ENCODE measurements at regions not wholly inside any gene's neighbourhood (a gene's known extent, or its start where the extent isn't known, plus 50 kb on each side); places are given as distances from the start of the nearest gene placed in this dataset.

GRCh38 chr15:37824717-37825382 lies 109.6 kb upstream of the TMCO5A start:
- no peaks in the 10 kb centered on the region for H3K36me3 ChIP-seq (ENCODE audit: control insufficient read depth, insufficient read depth, low read length)
- H3K27me3 ChIP-seq (replicated peaks; ENCODE audit: control insufficient read depth, insufficient read depth, low read length): no peaks in the 10 kb centered on the region
- TF ChIP-seq CTCF (IDR thresholded peaks at IDR 0.05; ENCODE audit: insufficient read depth, low read length, poor library complexity, severe bottlenecking): no peak
- no peak overlapping the region for H3K4me3 ChIP-seq (replicated peaks; ENCODE audit: low read depth, low read length)
- DNase-seq (ENCODE audit: extremely low read depth, insufficient read length): no peak

DNA sequence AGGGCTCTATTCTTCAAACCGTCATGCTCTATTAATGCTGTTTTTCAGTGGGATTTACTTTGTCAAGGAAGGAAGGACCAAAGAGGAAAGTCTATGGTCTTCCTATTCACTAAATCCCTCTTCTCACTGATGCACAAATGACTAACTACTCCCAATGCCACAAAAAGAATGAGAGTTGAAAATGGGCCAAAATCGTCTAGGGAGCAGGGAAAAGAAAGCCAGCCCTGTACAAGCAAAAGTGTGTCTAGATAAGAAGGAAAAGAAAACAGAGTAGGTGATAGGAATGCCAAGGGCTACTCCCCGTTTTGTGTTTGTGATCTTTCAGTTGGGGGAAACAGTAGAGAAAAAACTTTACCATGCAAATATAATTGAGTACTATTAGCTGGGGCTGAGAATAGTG lies 97.2 kb upstream of the TMCO5A start:
- no peak for DNase-seq (ENCODE audit: extremely low read depth, insufficient read length)
- TF ChIP-seq CTCF (IDR thresholded peaks at IDR 0.05; ENCODE audit: insufficient read depth, low read length, poor library complexity, severe bottlenecking): no peak
- no peaks in the 10 kb centered on the region for H3K27me3 ChIP-seq (replicated peaks; ENCODE audit: control insufficient read depth, insufficient read depth, low read length)
- H3K4me3 ChIP-seq (replicated peaks; ENCODE audit: low read depth, low read length): no peak overlapping the region
- H3K36me3 ChIP-seq (ENCODE audit: control insufficient read depth, insufficient read depth, low read length): no peaks in the 10 kb centered on the region

DNA sequence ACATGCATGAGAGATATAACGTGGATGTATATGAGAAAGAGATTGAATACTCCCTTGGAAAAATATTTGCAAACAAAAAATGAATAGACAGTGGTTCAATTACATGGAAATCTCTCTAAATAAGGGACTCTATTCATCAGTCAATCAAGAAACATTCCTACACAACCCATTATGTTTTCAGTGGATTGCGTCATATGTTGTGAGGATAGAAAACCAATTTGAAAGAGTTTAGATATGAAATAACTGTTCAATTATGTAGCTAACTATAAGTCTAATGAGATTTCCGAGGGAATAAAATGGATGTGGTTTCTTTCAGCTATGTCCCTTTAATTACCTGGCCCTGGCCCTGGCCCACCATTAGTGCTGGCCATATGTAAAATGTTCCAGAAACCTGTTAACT lies 86.7 kb upstream of the TMCO5A start:
- no peak for DNase-seq (ENCODE audit: extremely low read depth, insufficient read length)
- TF ChIP-seq CTCF (IDR thresholded peaks at IDR 0.05; ENCODE audit: insufficient read depth, low read length, poor library complexity, severe bottlenecking): no peak
- H3K4me3 ChIP-seq (replicated peaks; ENCODE audit: low read depth, low read length): no peak overlapping the region

DNA sequence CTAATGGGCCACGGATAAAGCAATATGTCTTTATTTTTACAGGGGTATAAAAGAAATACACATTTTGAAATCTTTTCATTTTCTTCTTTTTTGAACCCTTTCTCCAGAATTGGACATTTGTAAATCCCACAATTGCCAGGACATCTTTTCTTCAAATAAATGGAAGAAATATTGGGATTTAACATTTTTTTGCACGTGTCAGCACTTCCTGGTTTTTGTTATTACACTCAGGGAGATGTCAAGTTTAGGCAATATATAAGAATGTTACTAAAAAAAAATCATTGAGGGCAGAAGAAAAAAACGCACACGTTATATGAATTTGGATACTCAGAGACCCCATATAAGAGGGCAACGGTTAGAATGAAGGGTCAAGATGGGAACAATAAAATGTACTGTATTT lies 78.3 kb upstream of the TMCO5A start:
- Histone ChIP-seq H3K36me3 (ENCODE audit: control insufficient read depth, insufficient read depth, low read length) (no peaks in the 10 kb centered on the region), H3K4me3 (replicated peaks; ENCODE audit: low read depth, low read length) (no peak overlapping the region), H3K27me3 (replicated peaks; ENCODE audit: control insufficient read depth, insufficient read depth, low read length) (no peaks in the 10 kb centered on the region)
- DNase-seq (ENCODE audit: extremely low read depth, insufficient read length): no peak
- no peak for TF ChIP-seq CTCF (IDR thresholded peaks at IDR 0.05; ENCODE audit: insufficient read depth, low read length, poor library complexity, severe bottlenecking)

More for the DNA sequence above, 86.7 kb upstream of the TMCO5A start:
- Histone ChIP-seq H3K36me3 (ENCODE audit: control insufficient read depth, insufficient read depth, low read length) (no peaks in the 10 kb centered on the region), H3K27me3 (replicated peaks; ENCODE audit: control insufficient read depth, insufficient read depth, low read length) (no peaks in the 10 kb centered on the region)

- no peak for DNase-seq (ENCODE audit: extremely low read depth, insufficient read length)
- TF ChIP-seq CTCF (IDR thresholded peaks at IDR 0.05; ENCODE audit: insufficient read depth, low read length, poor library complexity, severe bottlenecking): no peak
- H3K4me3 ChIP-seq (replicated peaks; ENCODE audit: low read depth, low read length): no peak overlapping the region
- H3K36me3 ChIP-seq (ENCODE audit: control insufficient read depth, insufficient read depth, low read length): no peaks in the 10 kb centered on the region
- no peaks in the 10 kb centered on the region for H3K27me3 ChIP-seq (replicated peaks; ENCODE audit: control insufficient read depth, insufficient read depth, low read length)
Observed at GRCh38 chr15:37860896-37861295, 73.5 kb upstream of the TMCO5A start.

DNA sequence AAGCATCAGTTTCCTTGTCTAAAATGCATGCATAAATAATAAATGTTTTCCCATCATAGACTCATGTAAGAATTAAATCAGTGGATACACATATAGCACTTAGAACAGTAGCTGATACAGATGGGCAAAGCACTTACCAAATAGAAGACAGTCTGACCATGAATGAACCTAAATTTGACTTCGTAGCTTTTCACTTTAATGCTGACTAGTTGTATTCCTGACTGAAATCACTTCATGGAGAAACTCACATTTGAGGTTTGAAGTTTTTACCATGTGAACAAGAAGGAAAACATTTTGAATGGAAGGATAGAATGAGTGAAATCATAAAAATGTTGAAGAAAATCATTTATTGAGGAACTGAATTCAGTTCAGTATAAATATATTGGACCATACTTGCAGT lies 68.8 kb upstream of the TMCO5A start:
- Histone ChIP-seq H3K4me3 (replicated peaks; ENCODE audit: low read depth, low read length) (no peak overlapping the region), H3K27me3 (replicated peaks; ENCODE audit: control insufficient read depth, insufficient read depth, low read length) (no peaks in the 10 kb centered on the region), H3K36me3 (ENCODE audit: control insufficient read depth, insufficient read depth, low read length) (no peaks in the 10 kb centered on the region)
- no peak for DNase-seq (ENCODE audit: extremely low read depth, insufficient read length)
- no peak for TF ChIP-seq CTCF (IDR thresholded peaks at IDR 0.05; ENCODE audit: insufficient read depth, low read length, poor library complexity, severe bottlenecking)

Measured in GM06990 (cell line).